NOMO-1 (cell line): ENCODE measurements at regions not wholly inside any gene's neighbourhood (a gene's known extent, or its start where the extent isn't known, plus 50 kb on each side); places are given as distances from the start of the nearest gene placed in this dataset.

Experiments used
- DNase-seq, 2 experiments: peaks; one replicate each; lab custom pipeline; 2025; ENCODE audit not compliant: unreplicated experiment in 2 of 2; lab: John Stamatoyannopoulos, UW

DNA sequence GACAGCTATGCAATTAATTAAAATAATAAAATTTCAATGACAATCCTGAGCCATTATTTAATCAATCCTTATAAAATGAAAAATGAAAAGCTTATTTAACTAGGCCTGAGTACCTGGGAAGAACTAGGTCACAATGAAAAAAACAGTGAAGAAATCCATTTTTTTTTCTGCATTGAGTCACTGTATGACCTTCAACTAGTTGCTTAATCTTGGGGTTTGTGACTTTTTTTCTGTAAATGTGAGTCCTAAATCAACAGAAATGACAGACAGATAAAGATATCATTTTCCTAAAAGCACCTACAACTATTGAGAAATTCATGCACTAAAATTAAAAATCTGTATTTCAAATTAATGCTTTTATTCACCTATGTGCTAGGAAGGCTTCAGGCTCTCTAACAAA is 96.8 kb downstream of the TMEM26 start:
- no peak for DNase-seq

DNA sequence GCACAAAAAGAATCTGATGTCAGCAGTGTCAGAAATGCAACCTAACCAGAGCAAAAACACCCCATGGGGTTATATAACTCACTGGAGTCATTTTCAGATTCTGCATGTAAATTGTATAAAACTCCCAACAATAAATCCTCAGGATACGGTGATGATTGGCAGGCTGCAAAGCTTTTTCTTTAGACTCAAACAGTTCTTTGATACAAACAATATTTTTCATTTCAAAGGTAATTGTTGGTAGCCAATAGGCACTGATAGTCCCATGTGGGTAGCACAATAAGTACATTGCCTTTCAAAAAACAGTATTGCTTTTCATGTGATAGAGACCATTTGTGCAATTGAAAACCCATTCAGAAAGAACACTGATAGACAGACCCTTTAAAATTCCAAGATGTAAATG is 98.0 kb downstream of the TMEM26 start:
- no peak for DNase-seq

DNA sequence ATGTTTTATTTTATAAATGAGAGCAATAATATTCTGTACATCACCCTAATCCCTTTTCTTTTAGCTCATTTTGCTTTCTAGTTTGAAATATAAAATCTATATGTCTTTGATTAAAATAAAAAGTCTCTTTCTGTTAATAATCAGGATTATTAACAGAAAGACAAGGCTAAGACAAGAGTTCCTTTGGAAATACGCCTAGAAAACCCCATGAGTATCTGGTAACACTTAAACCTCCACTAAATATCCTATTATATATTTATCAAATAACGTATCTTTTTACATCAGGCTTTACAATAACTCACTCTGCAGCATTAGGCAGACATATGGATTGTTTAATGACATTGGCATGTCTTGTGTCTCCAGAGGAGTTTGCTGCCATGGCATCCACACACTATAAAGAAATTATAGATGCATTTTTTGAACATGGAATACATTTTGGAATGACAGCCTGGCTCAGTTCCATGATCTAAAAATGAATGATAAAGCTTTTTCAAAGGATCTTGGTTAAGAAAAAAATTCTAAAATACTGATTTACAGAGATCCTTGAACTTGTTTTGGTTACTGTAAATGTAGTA is 98.7 kb downstream of the TMEM26 start:
- no peak for DNase-seq

DNA sequence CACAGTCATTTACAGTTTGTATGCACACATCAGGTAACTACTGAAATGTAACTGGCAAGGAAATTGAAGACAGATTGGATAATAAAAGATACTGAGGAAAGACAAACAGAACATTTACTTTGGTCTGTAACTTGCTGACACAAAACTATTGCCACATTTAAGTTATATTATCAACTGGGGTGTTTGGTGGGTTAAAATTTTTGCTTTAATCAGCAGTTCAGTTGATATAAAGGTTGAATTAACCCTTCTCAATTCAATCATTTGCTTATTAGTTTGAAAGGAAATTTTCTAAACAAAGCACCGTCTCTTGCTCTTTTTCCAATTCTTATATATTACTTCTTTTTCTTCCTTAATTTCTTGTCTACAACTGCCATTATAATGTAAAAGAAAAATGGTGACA is 102.4 kb downstream of the TMEM26 start:
- no peak for DNase-seq

DNA sequence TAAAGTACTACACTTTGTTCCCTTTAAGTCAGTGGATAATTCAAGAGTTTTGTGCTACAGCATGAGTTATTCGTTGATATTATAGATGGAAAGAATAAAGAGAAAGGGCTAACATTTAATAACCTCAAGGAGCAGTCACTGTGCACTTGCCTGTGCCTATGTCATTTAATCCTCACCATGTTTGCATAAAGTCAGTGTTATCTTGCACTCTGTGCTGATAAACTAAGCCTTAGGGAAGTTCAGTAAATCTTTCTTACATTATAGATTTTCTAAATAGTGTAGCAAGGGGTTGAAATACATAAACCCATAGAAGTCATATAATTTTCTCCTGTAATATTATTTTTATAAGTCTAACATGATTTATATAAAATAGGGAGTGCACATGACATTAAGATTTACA is 103.1 kb downstream of the TMEM26 start:
- no peak for DNase-seq

DNA sequence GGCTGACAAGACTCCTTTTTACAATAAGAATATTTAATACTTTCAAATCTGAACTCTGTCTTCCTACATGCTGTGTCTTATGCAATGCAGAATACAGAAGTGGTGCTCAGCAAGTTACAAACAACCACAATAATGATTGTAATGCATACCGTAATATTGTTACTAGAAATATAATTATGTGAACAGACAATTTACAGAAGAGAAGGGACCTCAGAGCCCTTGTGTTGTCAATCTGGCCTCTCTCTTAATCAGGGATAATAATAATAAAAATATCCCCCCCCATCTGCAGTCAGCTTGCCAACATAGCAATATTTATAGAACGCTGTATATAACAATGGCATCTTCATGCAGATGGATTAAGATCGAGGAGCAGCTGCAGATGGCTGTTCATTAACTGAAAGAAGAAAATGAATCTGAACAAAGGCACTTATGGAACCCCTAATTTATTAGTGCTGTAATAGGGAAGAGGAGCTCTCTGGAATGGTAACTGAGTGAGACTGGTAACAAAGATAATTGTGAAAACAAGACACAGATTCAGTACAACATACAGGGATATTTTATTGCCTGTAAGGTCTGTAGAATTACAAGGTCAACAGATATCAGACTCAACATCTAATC is 106.3 kb downstream of the TMEM26 start:
- no peak for DNase-seq

DNA sequence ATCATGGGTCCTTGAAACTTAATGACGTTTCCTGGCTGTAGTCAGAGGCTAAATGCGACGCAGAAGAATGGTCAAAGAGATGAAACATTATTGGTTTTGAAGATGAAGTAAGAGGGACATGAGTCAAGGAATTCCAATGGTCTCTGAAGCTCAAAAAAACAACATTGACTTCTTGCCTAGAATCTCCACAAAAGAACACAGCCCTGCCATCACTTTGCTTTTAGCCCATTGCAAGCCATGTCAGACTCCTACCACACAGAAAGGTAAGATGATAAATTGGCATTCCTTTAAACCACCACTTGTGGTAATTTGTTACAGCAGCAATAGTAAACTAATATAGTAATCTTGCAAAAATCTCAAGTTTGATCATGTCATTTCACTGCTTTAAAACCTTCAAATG is 109.4 kb downstream of the TMEM26 start:
- no peak for DNase-seq

DNA sequence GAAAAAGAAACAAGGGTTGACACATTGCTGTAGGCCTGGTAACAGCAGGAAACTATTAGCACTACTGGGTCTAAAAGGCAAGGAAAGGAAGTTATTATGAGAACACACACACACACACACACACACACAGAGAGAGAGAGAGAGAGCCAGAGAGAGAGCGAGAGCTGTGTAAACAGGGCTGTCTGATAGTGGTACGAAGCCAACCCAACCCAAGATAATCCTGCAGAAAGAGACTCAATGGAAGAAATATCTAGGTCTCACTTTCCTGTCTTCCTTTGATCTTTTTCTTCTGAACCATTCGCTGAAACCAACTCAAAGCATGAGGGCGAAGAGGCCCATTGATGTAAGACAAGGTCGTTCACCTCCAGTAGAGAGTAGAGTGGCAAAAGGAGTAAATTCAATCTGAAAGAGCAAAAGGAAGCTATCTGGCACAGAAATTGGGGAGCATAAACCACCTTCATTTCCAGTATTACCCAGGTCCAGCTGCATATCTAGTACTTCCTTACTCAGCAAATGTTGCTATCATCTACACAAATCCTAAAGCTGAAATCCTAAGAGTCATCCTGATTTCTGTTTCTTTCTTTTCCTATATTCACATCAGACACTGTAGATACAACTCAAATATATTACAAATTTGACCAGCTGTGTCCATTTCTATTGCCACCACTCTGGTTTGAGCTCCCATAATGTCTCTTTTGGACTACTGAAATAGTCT is 110.2 kb downstream of the TMEM26 start:
- DNase-seq = no peak

DNA sequence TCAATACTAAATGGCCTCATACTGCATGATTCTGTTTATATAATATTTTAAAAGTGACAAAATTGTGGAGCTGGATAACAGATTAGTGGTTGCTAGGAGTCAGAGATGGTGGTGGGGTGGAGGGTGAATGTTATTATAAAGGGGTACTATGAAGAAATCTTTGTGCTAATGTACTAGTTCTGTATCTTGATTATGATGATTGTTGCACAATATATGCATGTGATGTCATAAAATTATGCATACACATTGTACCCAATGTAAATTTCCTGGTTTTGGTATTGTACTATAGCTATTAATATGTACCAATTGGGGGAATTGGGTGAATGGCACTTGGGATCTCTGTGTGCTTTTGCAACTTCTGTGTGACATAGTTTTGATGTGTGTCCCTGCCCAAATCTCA is 112.2 kb downstream of the TMEM26 start:
- no peak for DNase-seq

DNA sequence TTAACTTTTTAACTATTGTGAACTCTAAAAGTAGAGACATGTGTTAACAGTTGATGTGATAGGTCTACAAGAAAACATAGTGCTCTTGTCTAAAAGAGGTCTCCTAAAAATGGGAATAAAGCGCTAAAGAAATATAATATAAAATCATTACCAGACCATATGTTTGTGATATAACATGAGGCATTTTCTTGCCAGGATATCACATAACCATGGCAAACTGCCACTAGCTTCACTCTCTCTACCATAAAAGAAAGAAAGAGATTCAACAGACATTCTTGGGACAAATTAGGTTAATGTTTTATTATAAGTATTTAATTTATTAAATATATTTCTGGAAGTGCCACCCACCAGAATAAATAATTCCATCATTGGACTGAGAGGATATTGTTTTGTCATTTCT is 115.0 kb downstream of the TMEM26 start:
- DNase-seq = no peak

DNA sequence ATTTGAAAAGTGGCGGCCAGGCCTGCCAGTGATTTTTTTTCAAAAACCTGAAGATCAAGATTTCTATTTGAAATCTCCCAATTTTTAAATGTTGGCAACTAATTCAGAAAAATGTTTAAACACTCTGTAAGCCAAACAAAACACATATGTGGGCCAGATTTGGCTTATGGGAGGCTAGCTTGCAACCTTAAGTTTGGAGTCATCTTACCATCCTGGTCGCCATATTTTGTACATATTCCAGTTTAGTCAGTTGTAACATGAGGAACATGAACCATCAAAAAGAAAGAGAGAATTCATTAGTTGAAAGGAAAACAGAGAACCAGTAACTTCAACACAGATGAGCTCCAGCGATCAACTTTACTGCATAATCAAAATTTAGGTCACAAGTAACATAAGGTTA is 115.4 kb downstream of the TMEM26 start:
- no peak for DNase-seq

DNA sequence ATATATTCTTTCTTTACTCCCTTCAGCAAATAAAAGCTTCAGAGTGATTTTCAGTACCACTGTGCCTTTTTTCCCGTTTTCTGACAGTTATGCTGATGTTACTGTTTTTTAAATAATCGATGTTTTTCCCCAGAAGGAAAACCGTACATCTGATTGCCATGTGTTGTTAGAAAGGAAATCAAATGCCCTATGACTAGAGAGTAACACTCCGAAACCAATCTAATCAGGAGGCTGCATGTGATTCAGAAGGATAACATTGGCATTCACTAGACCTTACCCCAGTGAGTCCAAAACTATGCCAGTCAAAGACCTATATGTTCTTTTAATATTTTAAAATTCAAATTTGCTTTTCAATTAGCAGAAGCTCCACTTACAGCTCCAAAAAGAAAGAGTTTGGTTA is 116.3 kb downstream of the TMEM26 start:
- no peak for DNase-seq

DNA sequence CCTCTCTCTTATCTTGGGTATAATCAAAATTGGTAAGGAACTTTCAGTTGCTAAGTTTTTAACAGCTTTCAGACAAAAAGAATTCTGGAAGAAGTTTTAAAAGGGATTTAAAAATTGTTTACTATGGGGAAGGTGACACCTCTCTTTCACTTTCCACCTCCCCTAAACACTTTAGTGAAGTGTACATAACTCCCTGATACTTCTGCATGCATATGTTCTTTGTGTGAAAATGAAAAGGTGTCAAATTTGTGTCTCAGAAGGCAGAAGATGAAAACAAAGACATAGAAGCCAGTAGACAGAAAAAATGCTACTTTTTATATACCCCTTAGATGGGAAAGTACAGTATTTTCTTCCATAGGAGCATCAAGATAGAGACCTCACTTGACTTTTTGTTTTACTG is 117.8 kb downstream of the TMEM26 start:
- no peak for DNase-seq

DNA sequence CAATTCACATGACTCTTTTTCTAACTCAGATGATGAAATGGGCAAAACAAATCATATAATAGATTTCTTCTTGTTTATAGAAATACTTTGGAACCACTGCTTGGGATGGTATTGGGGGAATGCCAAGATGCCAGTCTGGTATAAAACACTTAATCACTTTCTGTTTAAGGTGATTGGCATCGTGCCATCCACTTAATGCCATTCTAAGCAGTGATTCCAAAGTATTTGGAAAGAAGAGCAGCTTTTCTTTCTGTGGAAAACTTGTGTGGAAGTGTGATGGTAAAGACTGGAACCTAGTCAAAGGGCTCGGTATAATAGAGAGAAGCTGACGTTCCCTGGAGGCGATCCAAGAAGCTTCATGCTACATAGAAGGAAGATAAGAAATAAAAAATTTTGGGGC is 120.6 kb downstream of the TMEM26 start:
- DNase-seq = no peak

DNA sequence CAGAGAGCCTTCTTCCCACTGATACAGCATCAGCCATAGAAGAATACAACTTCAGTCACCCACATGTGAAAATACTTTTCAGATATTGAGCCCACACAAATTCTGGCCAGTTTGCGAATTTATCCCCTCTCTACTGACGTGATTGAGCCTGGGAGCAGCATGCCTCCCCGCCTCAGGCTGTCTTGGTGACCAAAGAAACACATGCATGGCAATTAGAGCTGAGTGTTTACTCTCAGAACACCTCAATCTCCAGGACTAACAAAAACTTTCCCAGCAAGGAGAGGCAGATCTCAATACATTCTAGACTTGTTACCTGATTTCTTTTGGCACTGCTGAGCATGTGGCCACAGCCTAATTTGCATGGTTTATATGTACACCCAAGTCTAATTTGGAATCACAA is 122.5 kb downstream of the TMEM26 start:
- DNase-seq = no peak

DNA sequence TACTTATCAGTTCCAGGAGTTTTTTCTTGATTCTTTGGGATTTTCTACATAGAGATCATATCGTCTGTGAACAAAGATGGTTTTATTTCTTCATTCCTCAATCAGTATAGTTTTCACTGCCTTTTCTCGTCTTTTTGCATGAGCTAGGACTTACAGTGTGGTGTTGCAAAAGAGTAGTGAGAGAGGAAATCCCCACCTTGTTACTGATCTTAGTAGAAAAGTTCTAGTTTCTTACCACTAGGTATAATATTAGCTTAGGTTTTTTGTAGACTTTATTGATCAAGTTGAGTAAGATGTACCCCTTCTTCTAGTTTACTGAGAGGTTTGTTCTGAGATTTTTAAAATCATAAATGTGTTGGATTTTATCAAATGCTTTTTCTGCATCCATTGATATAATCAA is 123.3 kb downstream of the TMEM26 start:
- DNase-seq = no peak

DNA sequence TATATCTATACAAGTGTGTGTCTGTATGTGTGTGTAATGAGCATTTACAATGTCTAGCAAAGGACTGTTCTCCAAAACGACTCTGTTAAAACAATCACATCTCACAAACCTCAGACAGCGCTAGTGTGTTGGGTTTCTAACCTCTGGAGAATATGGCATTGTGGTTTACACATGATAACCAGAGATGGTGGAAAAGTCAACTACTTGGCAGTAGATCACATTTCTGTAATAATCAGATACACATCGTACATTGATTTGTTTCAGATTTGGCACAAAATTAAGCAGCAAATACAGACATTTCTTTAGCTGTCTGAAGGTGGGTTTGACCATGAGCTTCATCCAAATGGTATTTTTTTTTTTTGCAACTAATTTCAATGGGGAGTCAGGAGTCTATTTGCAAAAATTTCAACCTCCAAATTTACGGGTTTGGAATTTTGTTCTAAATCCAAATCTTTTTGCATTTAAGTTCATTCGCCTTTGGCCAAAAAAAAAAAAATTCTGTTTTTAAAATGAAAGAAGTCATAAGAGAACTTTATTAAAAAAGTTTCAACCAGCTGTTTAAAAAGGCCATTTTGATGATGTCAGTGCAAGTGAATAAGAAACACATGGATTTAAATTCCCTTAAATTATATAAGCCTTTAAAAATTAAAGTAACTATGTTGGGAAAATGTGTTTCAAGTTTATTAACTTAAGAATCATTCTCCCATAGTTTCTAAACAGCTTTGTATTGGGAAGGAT is 127.8 kb downstream of the TMEM26 start:
- DNase-seq = no peak

DNA sequence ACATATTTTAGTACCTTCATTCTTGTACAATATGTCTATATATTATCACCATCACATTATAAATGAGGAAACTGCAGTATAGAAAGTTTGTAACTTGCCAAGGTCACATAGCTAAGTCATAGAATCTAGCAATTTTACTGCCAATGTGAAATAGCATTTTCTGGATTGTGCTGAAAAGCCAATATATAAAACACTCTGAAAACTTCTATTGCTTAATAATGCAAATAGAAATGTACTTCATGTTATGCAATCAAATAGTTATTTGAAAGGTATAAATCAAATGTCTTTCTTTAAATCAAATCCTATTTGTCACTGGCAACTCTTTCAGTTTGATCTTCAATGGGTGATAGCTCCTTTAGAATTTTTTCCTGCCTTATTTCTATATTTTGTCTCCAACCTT is 129.5 kb downstream of the TMEM26 start:
- DNase-seq = no peak

DNA sequence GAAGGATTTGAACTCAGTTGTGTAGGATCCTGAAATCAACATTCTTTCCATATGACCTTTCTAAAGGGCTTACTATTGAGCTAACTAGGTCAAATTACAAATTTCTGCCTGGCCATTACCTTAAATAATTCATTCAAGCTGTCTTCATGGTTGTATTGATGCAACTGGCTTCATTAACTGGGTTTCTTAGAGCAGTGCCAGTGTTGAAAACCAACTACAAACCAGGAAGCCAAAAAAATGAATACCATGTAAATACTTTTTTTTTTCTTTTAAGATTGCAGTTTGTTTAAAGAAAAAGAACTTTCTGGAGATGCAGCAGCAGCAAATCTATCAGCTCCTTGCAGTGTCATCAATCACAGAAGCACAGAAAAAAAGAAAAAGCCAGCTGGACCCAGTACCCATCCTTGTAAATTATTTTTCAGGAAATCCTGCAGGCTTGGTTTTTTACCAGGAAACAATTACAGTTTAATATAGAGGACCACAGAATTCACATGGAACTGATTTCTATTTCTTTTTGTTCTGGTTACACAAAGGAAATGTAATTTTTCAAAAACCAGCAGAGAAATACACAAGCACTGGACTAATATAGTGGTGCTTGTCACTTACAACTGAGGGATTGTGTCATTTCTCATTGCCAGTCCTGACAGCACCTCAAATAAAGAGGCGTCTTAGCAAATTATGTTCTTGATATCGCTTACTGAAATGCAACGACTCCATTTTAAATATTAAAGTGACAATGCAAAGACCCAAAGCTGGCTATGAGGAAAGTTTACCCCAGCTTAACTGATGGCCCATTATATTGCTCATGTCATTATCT is 131.9 kb downstream of the TMEM26 start:
- DNase-seq = no peak

DNA sequence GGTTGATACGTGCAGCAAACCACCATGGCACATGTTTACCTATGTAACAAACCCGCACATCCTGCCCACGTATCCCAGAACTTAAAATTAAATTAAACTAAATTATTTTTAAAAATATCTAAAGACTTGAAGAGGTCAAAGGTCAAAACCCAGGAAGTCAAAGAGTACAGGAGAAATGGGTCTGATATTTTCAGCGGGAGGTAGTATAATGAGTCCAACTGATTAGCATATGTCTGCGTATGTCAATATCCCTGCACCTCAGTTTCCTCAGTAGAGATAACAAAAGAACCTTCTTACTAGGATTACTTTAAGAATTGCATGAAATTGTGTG is 133.0 kb downstream of the TMEM26 start:
- no peak for DNase-seq
